ENCODE measurements at regions not wholly inside any gene's neighbourhood (a gene's known extent, or its start where the extent isn't known, plus 50 kb on each side); places are given as distances from the start of the nearest gene placed in this dataset.
"Not testable (repeated sequence)": the region's sequence is repeated elsewhere in the genome, so short reads cannot be mapped to it uniquely, and the experiment has no call there.

- not testable (repeated sequence) for TF ChIP-seq CTCF (IDR thresholded peaks at IDR 0.05; ENCODE audit: insufficient read depth, low read length); REST (IDR thresholded peaks at IDR 0.05; ENCODE audit: insufficient replicate concordance, low read depth); POLR2AphosphoS5 (IDR thresholded peaks at IDR 0.05; ENCODE audit: low read depth); SPI1 (IDR thresholded peaks at IDR 0.05; ENCODE audit: borderline replicate concordance, low read depth); GABPA (IDR thresholded peaks at IDR 0.05; ENCODE audit: low read depth)
Measured at GRCh38 chr7:34581698-34582097, 76.3 kb upstream of the NPSR1 start.

All from HL-60 (cell line).